ENCODE measurements at regions not wholly inside any gene's neighbourhood (a gene's known extent, or its start where the extent isn't known, plus 50 kb on each side); places are given as distances from the start of the nearest gene placed in this dataset.

GRCh38 chr2:199602896-199603717 is 145.4 kb upstream of the SATB2 start:
- intact Hi-C loops (cut with DNase I): no loop called here
- H3K4me3 ChIP-seq: peak overlapping the region in 1 of 10 donors; percentile 5
- no peak overlapping the region for H3K27ac ChIP-seq
- peaks cover 0 to 4% (median 0%) of the 10 kb centered on the region in 9 donors for H3K4me1 ChIP-seq
- DNase-seq (no peak), ATAC-seq (no peak)
- H3K27me3 ChIP-seq: peaks cover 0 to 46% (median 24%) of the 10 kb centered on the region in 7 donors
- no peaks in the 10 kb centered on the region for H3K36me3 ChIP-seq
- TF ChIP-seq CTCF (IDR thresholded peaks at IDR 0.05): no peak
- 83 to 85% methylated on average over 15 of the region's 15 CpGs for WGBS, 2 donors
- no peaks in the 10 kb centered on the region for H3K9me3 ChIP-seq

- peaks cover 0 to 4% (median 0%) of the 10 kb centered on the region in 9 donors for H3K4me1 ChIP-seq
- peaks cover 0 to 46% (median 24%) of the 10 kb centered on the region in 7 donors for H3K27me3 ChIP-seq
- H3K27ac ChIP-seq: no peak overlapping the region
- no peak for ATAC-seq
- WGBS, 2 donors: 59 to 60% methylated on average over 6 of the region's 6 CpGs
- no peak for TF ChIP-seq CTCF (IDR thresholded peaks at IDR 0.05)
- intact Hi-C loops (cut with DNase I): no loop called here
- no peak for DNase-seq
- H3K9me3 ChIP-seq: no peaks in the 10 kb centered on the region
- no peak overlapping the region for H3K4me3 ChIP-seq
- no peaks in the 10 kb centered on the region for H3K36me3 ChIP-seq
Observed at GRCh38 chr2:199602271-199602895, 144.6 kb upstream of the SATB2 start.

GRCh38 chr2:199596549-199596948 is 138.8 kb upstream of the SATB2 start:
- Histone ChIP-seq H3K9me3 (no peaks in the 10 kb centered on the region), H3K4me1 (no peaks in the 10 kb centered on the region), H3K27ac (no peak overlapping the region), H3K36me3 (no peaks in the 10 kb centered on the region), H3K27me3 (peaks cover 0 to 19% (median 0%) of the 10 kb centered on the region in 7 donors), H3K4me3 (no peak overlapping the region)
- intact Hi-C loops (cut with DNase I): no loop called here
- no peak for DNase-seq
- WGBS, 2 donors: 59 to 64% methylated on average over 1 of the region's 1 CpG
- ATAC-seq: no peak
- peak in 2 of 9 donors; percentile 6 to 41 for TF ChIP-seq CTCF (IDR thresholded peaks at IDR 0.05)

- Histone ChIP-seq H3K9me3 (no peaks in the 10 kb centered on the region), H3K36me3 (no peaks in the 10 kb centered on the region), H3K4me1 (no peaks in the 10 kb centered on the region), H3K27me3 (peaks cover 0 to 13% (median 0%) of the 10 kb centered on the region in 7 donors), H3K4me3 (no peak overlapping the region), H3K27ac (no peak overlapping the region)
- DNase-seq: no peak
- ATAC-seq: no peak
- intact Hi-C loops (cut with DNase I): no loop called here
- WGBS, 2 donors: 74 to 84% methylated on average over 5 of the region's 5 CpGs
- TF ChIP-seq CTCF (IDR thresholded peaks at IDR 0.05): no peak
Observed at GRCh38 chr2:199594443-199594842, 136.7 kb upstream of the SATB2 start.

All from heart right ventricle (tissue), 16 donors.